ENCODE measurements at regions not wholly inside any gene's neighbourhood (a gene's known extent, or its start where the extent isn't known, plus 50 kb on each side); places are given as distances from the start of the nearest gene placed in this dataset.

- no peak for DNase-seq
- Histone ChIP-seq H3K27me3 (ENCODE audit: low read length) (no peaks in the 10 kb centered on the region), H3K4me3 (ENCODE audit: low read length) (no peak overlapping the region), H3K4me1 (ENCODE audit: low read length) (no peaks in the 10 kb centered on the region), H4K20me1 (ENCODE audit: insufficient read depth, low read depth, low read length) (no peaks in the 10 kb centered on the region), H3K4me2 (ENCODE audit: low read depth, low read length, poor library complexity, severe bottlenecking) (no peak overlapping the region), H3K9ac (ENCODE audit: low read length) (no peak overlapping the region), H3K9me3 (ENCODE audit: low read length) (no peaks in the 10 kb centered on the region), H3K9me2 (replicated peaks; ENCODE audit: insufficient read depth, low read length) (no peaks in the 10 kb centered on the region), H3K27ac (ENCODE audit: low read length) (no peak overlapping the region), H2AFZ (ENCODE audit: low read length) (no peak overlapping the region), H3K36me3 (ENCODE audit: insufficient read depth, low read length) (no peaks in the 10 kb centered on the region), H3K79me2 (ENCODE audit: low read length) (no peaks in the 10 kb centered on the region)
Observed at GRCh38 chr12:93959657-93960056, 188.7 kb upstream of the PLXNC1 start.

GRCh38 chr12:93960521-93960920, 187.9 kb upstream of the PLXNC1 start:
- no peak overlapping the region for H3K4me2 ChIP-seq (ENCODE audit: low read depth, low read length, poor library complexity, severe bottlenecking)
- H3K4me3 ChIP-seq (ENCODE audit: low read length): no peak overlapping the region
- no peaks in the 10 kb centered on the region for H3K27me3 ChIP-seq (ENCODE audit: low read length)
- H2AFZ ChIP-seq (ENCODE audit: low read length): no peak overlapping the region
- no peak overlapping the region for H3K27ac ChIP-seq (ENCODE audit: low read length)
- DNase-seq: no peak
- no peak overlapping the region for H3K9ac ChIP-seq (ENCODE audit: low read length)
- no peaks in the 10 kb centered on the region for H3K79me2 ChIP-seq (ENCODE audit: low read length)
- H3K9me2 ChIP-seq (replicated peaks; ENCODE audit: insufficient read depth, low read length): no peaks in the 10 kb centered on the region
- no peaks in the 10 kb centered on the region for H3K9me3 ChIP-seq (ENCODE audit: low read length)
- H3K36me3 ChIP-seq (ENCODE audit: insufficient read depth, low read length): no peaks in the 10 kb centered on the region
- no peaks in the 10 kb centered on the region for H3K4me1 ChIP-seq (ENCODE audit: low read length)
- H4K20me1 ChIP-seq (ENCODE audit: insufficient read depth, low read depth, low read length): no peaks in the 10 kb centered on the region

- Histone ChIP-seq H3K36me3 (ENCODE audit: insufficient read depth, low read length) (no peaks in the 10 kb centered on the region), H4K20me1 (ENCODE audit: insufficient read depth, low read depth, low read length) (no peaks in the 10 kb centered on the region), H3K79me2 (ENCODE audit: low read length) (no peaks in the 10 kb centered on the region), H3K4me1 (ENCODE audit: low read length) (no peaks in the 10 kb centered on the region), H3K4me3 (ENCODE audit: low read length) (no peak overlapping the region), H2AFZ (ENCODE audit: low read length) (no peak overlapping the region), H3K27me3 (ENCODE audit: low read length) (no peaks in the 10 kb centered on the region), H3K9me2 (replicated peaks; ENCODE audit: insufficient read depth, low read length) (no peaks in the 10 kb centered on the region), H3K9ac (ENCODE audit: low read length) (no peak overlapping the region), H3K9me3 (ENCODE audit: low read length) (no peaks in the 10 kb centered on the region), H3K27ac (ENCODE audit: low read length) (no peak overlapping the region), H3K4me2 (ENCODE audit: low read depth, low read length, poor library complexity, severe bottlenecking) (no peak overlapping the region)
- no peak for DNase-seq
Observed at GRCh38 chr12:93962336-93962735, 186.0 kb upstream of the PLXNC1 start.

- DNase-seq: no peak
- no peak overlapping the region for H2AFZ ChIP-seq (ENCODE audit: low read length)
- H3K4me2 ChIP-seq (ENCODE audit: low read depth, low read length, poor library complexity, severe bottlenecking): no peak overlapping the region
- no peak overlapping the region for H3K9ac ChIP-seq (ENCODE audit: low read length)
- H3K27me3 ChIP-seq (ENCODE audit: low read length): no peaks in the 10 kb centered on the region
- H3K36me3 ChIP-seq (ENCODE audit: insufficient read depth, low read length): no peaks in the 10 kb centered on the region
- no peaks in the 10 kb centered on the region for H3K4me1 ChIP-seq (ENCODE audit: low read length)
- H3K27ac ChIP-seq (ENCODE audit: low read length): no peak overlapping the region
- H3K79me2 ChIP-seq (ENCODE audit: low read length): no peaks in the 10 kb centered on the region
- no peak overlapping the region for H3K4me3 ChIP-seq (ENCODE audit: low read length)
- H4K20me1 ChIP-seq (ENCODE audit: insufficient read depth, low read depth, low read length): no peaks in the 10 kb centered on the region
- H3K9me2 ChIP-seq (replicated peaks; ENCODE audit: insufficient read depth, low read length): no peaks in the 10 kb centered on the region
- H3K9me3 ChIP-seq (ENCODE audit: low read length): no peaks in the 10 kb centered on the region
Observed at GRCh38 chr12:93964936-93965335, 183.4 kb upstream of the PLXNC1 start.

- no peaks in the 10 kb centered on the region for H3K27me3 ChIP-seq (ENCODE audit: low read length)
- H3K9me3 ChIP-seq (ENCODE audit: low read length): no peaks in the 10 kb centered on the region
- H3K4me2 ChIP-seq (ENCODE audit: low read depth, low read length, poor library complexity, severe bottlenecking): no peak overlapping the region
- no peak overlapping the region for H2AFZ ChIP-seq (ENCODE audit: low read length)
- DNase-seq: no peak
- H3K27ac ChIP-seq (ENCODE audit: low read length): no peak overlapping the region
- no peaks in the 10 kb centered on the region for H3K36me3 ChIP-seq (ENCODE audit: insufficient read depth, low read length)
- H3K79me2 ChIP-seq (ENCODE audit: low read length): no peaks in the 10 kb centered on the region
- H3K4me3 ChIP-seq (ENCODE audit: low read length): no peak overlapping the region
- H4K20me1 ChIP-seq (ENCODE audit: insufficient read depth, low read depth, low read length): no peaks in the 10 kb centered on the region
- no peak overlapping the region for H3K9ac ChIP-seq (ENCODE audit: low read length)
- H3K4me1 ChIP-seq (ENCODE audit: low read length): no peaks in the 10 kb centered on the region
- H3K9me2 ChIP-seq (replicated peaks; ENCODE audit: insufficient read depth, low read length): no peaks in the 10 kb centered on the region
Observed at GRCh38 chr12:93966516-93967133, 181.8 kb upstream of the PLXNC1 start.

- no peak overlapping the region for H3K9ac ChIP-seq (ENCODE audit: low read length)
- H3K27me3 ChIP-seq (ENCODE audit: low read length): no peaks in the 10 kb centered on the region
- no peaks in the 10 kb centered on the region for H4K20me1 ChIP-seq (ENCODE audit: insufficient read depth, low read depth, low read length)
- H3K9me2 ChIP-seq (replicated peaks; ENCODE audit: insufficient read depth, low read length): no peaks in the 10 kb centered on the region
- H2AFZ ChIP-seq (ENCODE audit: low read length): no peak overlapping the region
- H3K27ac ChIP-seq (ENCODE audit: low read length): no peak overlapping the region
- H3K4me1 ChIP-seq (ENCODE audit: low read length): no peaks in the 10 kb centered on the region
- no peaks in the 10 kb centered on the region for H3K36me3 ChIP-seq (ENCODE audit: insufficient read depth, low read length)
- H3K9me3 ChIP-seq (ENCODE audit: low read length): no peaks in the 10 kb centered on the region
- H3K4me3 ChIP-seq (ENCODE audit: low read length): no peak overlapping the region
- no peaks in the 10 kb centered on the region for H3K79me2 ChIP-seq (ENCODE audit: low read length)
- H3K4me2 ChIP-seq (ENCODE audit: low read depth, low read length, poor library complexity, severe bottlenecking): no peak overlapping the region
- no peak for DNase-seq
Observed at GRCh38 chr12:93967454-93967853, 180.9 kb upstream of the PLXNC1 start.

- Histone ChIP-seq H3K27ac (ENCODE audit: low read length) (no peak overlapping the region), H3K36me3 (ENCODE audit: insufficient read depth, low read length) (no peaks in the 10 kb centered on the region), H3K4me3 (ENCODE audit: low read length) (no peak overlapping the region), H3K9me3 (ENCODE audit: low read length) (no peaks in the 10 kb centered on the region), H4K20me1 (ENCODE audit: insufficient read depth, low read depth, low read length) (no peaks in the 10 kb centered on the region), H3K27me3 (ENCODE audit: low read length) (no peaks in the 10 kb centered on the region), H3K9ac (ENCODE audit: low read length) (no peak overlapping the region), H3K4me2 (ENCODE audit: low read depth, low read length, poor library complexity, severe bottlenecking) (no peak overlapping the region), H3K79me2 (ENCODE audit: low read length) (no peaks in the 10 kb centered on the region), H3K4me1 (ENCODE audit: low read length) (no peaks in the 10 kb centered on the region), H3K9me2 (replicated peaks; ENCODE audit: insufficient read depth, low read length) (no peaks in the 10 kb centered on the region), H2AFZ (ENCODE audit: low read length) (no peak overlapping the region)
- no peak for DNase-seq
Observed at GRCh38 chr12:93968536-93969285, 179.7 kb upstream of the PLXNC1 start.

GRCh38 chr12:93970900-93971688, 177.3 kb upstream of the PLXNC1 start:
- DNase-seq: no peak
- no peak overlapping the region for H2AFZ ChIP-seq (ENCODE audit: low read length)
- no peaks in the 10 kb centered on the region for H3K9me3 ChIP-seq (ENCODE audit: low read length)
- H3K9me2 ChIP-seq (replicated peaks; ENCODE audit: insufficient read depth, low read length): no peaks in the 10 kb centered on the region
- no peak overlapping the region for H3K27ac ChIP-seq (ENCODE audit: low read length)
- no peak overlapping the region for H3K4me2 ChIP-seq (ENCODE audit: low read depth, low read length, poor library complexity, severe bottlenecking)
- H3K27me3 ChIP-seq (ENCODE audit: low read length): no peaks in the 10 kb centered on the region
- no peaks in the 10 kb centered on the region for H4K20me1 ChIP-seq (ENCODE audit: insufficient read depth, low read depth, low read length)
- H3K9ac ChIP-seq (ENCODE audit: low read length): no peak overlapping the region
- no peaks in the 10 kb centered on the region for H3K4me1 ChIP-seq (ENCODE audit: low read length)
- no peaks in the 10 kb centered on the region for H3K36me3 ChIP-seq (ENCODE audit: insufficient read depth, low read length)
- H3K79me2 ChIP-seq (ENCODE audit: low read length): no peaks in the 10 kb centered on the region
- H3K4me3 ChIP-seq (ENCODE audit: low read length): no peak overlapping the region
